Muscle layer of colon (tissue), 2 donors: ENCODE measurements at regions not wholly inside any gene's neighbourhood (a gene's known extent, or its start where the extent isn't known, plus 50 kb on each side); places are given as distances from the start of the nearest gene placed in this dataset.
"Not testable (repeated sequence)": the region's sequence is repeated elsewhere in the genome, so short reads cannot be mapped to it uniquely, and the experiment has no call there.

Source experiments
- H3K27ac ChIP-seq: one replicate; pipeline ENCODE4 v1.7.0; 2013; ENCODE audit warnings: low read depth, mild to moderate bottlenecking, low read length, moderate library complexity
- H3K27me3 ChIP-seq, 2 donors: one replicate each; pipeline ENCODE4 v1.7.0; 2013; ENCODE audit warnings: low read length in 2 of 2, mild to moderate bottlenecking in 2 of 2; ENCODE audit not compliant: insufficient read depth in 2 of 2, control insufficient read depth in 1 of 2
- H3K36me3 ChIP-seq: one replicate; pipeline ENCODE4 v1.7.0; 2013; ENCODE audit warnings: mild to moderate bottlenecking, low read length; ENCODE audit not compliant: insufficient read depth
- H3K4me1 ChIP-seq: one replicate; pipeline ENCODE4 v1.7.0; 2013; ENCODE audit warnings: mild to moderate bottlenecking, low read length; ENCODE audit not compliant: insufficient read depth
- H3K4me3 ChIP-seq, 2 donors: one replicate each; pipeline ENCODE4 v1.7.0; 2013; ENCODE audit warnings: low read length in 2 of 2, low read depth in 1 of 2, mild to moderate bottlenecking in 1 of 2, moderate library complexity in 1 of 2
- H3K9ac ChIP-seq: one replicate; pipeline ENCODE4 v1.7.0; 2013; ENCODE audit warnings: low read length
- H3K9me3 ChIP-seq: one replicate; pipeline ENCODE4 v1.7.0; 2013; ENCODE audit warnings: mild to moderate bottlenecking, low read length
- donor health status: abdominal sarcoma.
- donor health status: Adenocarcinoma of cecum.

DNA sequence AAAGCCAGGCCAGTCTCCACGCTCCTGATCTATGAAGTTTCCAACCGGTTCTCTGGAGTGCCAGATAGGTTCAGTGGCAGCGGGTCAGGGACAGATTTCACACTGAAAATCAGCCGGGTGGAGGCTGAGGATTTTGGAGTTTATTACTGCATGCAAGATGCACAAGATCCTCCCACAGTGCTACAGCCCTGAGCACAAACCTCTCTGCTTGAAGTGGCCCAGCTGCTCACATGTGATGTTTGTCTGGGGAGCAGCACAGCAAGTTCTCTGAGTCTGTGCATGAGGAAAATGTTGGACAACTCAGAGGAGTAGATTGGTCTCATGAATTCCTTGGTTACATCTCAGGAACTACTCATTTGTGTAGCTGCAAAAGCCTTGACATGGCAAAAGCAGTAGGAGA is 1295.1 kb downstream of the RPIA start:
- not testable (repeated sequence) for H3K27me3 ChIP-seq, H3K27ac ChIP-seq, H3K9ac ChIP-seq, H3K9me3 ChIP-seq, H3K36me3 ChIP-seq, H3K4me1 ChIP-seq, H3K4me3 ChIP-seq

DNA sequence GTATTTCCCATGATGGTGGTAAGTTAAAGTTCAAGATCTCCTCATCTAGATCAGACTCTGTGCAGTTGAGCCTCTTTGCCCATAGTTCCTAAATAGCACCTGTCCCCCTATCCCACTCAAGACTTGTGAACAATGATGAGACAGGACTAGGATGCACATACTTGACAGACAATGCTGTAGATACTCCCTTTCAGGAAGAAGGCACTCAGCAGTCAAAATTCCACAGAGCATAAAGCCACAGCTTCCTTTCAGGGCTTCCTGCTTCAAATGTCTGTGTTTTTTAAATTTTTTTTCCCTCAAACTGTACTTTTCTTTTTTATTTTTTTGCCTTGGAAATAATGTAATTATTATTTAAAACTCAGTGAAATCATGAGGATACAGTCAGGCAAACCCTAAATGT is 1305.3 kb downstream of the RPIA start:
- not testable (repeated sequence) for H3K4me3 ChIP-seq, H3K9me3 ChIP-seq, H3K4me1 ChIP-seq, H3K36me3 ChIP-seq, H3K27me3 ChIP-seq, H3K27ac ChIP-seq, H3K9ac ChIP-seq

DNA sequence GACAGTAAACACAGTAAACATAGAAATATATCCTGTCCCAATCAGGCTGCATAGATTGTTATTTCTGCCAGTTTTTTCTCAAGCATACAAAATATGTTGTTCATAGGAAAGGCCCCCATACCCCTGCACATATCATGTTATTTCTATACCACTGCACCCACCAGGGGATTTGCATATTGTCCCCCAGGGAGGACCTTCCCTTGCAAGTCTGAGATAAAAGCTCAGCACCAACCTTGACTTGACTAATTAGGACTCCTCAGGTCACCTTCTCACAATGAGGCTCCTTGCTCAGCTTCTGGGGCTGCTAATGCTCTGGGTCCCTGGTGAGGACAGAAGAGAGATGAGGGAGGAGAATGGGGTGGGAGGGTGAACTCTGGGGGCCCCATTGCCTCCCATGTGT is 1313.1 kb downstream of the RPIA start:
- H3K4me1 ChIP-seq, H3K27ac ChIP-seq, H3K27me3 ChIP-seq, H3K9ac ChIP-seq, H3K36me3 ChIP-seq, H3K4me3 ChIP-seq, H3K9me3 ChIP-seq: not testable (repeated sequence)

DNA sequence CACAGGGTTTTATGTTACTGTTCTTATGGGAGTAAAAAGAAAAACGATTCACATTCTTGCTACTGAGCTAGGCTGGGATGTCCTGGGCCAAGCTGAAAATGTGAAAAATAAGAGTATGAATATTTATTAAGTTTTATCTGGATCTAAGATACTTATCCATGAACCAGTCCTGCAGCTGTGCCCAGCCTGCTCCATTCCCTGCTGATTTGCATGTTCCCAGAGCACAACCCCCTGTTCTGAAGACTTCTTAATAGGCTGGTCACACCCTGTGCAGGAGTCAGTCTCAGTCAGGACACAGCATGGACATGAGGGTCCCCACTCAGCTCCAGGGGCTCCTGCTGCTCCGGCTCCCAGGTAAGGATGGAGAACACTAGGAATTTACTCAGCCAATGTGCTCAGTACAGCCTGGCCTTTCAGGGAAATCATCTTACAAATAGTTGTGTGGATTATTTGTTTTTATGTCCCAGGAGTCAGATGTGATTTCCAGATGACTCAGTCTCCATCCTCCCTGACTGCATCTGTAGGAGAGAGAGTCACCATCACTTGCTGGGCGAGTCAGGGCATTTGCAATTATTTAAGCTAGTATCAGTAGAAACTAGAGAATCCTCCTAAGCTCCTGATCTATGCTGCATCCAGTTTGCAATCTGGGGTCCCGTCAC is 1319.1 kb downstream of the RPIA start:
- H3K4me3 ChIP-seq, H3K4me1 ChIP-seq, H3K27ac ChIP-seq, H3K9ac ChIP-seq, H3K9me3 ChIP-seq, H3K36me3 ChIP-seq, H3K27me3 ChIP-seq: not testable (repeated sequence)

DNA sequence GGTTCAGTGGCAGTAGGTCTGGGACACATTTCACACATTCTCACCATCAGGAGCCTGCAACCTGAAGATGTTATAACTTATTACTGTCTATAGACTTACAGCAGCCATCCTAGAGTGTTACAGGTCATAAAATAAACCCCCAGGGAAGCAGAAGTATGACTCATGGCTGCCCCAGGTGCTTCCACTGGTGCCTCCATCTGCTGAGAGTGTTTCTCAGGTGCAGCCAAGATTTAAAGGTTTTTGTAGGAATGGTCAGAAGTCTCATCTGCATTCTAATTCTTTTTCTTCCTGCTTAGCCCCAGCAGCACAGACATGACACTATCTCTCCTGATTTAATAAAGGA is 1319.6 kb downstream of the RPIA start:
- not testable (repeated sequence) for H3K4me1 ChIP-seq, H3K27me3 ChIP-seq, H3K27ac ChIP-seq, H3K36me3 ChIP-seq, H3K4me3 ChIP-seq, H3K9ac ChIP-seq, H3K9me3 ChIP-seq

DNA sequence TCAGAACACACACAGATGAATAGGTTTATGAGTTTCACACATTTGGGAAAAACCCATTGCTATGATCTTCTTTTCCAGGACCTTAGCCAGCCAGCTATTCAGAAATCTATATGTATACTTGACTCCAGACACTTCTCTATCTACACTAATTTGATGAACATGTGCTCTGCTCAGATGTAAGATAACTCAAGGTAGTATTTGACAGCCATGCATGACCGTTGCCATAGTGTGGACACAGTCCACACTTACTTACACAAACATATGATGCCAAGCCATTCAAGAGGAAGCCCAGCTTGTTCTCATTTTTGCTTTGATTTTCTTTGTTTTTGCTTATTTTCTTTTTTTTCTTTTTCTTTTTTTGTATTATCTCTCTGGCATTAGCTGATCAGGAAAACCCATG is 1328.4 kb downstream of the RPIA start:
- H3K9me3 ChIP-seq, H3K36me3 ChIP-seq, H3K9ac ChIP-seq, H3K27ac ChIP-seq, H3K4me1 ChIP-seq, H3K27me3 ChIP-seq, H3K4me3 ChIP-seq: not testable (repeated sequence)

DNA sequence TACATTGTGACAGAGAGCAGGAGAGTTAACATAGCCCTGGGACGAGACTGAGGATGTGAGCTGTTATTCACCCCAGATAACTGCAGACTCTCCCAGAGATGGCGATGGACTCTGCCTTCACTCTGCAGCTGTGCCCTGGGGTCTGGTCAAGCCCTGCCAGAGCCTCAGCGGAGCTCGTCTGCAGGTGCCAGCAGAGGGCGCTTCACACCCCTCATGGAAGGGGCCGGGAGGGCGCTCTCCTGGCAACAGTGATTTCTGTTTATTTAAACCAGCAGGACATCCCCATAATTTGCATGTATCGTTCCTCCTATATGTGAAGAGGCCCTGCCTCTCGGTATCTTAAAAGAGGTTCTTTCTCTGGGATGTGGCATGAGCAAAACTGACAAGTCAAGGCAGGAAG is 1329.8 kb downstream of the RPIA start:
- not testable (repeated sequence) for H3K36me3 ChIP-seq, H3K27me3 ChIP-seq, H3K27ac ChIP-seq, H3K4me1 ChIP-seq, H3K9me3 ChIP-seq, H3K9ac ChIP-seq, H3K4me3 ChIP-seq

DNA sequence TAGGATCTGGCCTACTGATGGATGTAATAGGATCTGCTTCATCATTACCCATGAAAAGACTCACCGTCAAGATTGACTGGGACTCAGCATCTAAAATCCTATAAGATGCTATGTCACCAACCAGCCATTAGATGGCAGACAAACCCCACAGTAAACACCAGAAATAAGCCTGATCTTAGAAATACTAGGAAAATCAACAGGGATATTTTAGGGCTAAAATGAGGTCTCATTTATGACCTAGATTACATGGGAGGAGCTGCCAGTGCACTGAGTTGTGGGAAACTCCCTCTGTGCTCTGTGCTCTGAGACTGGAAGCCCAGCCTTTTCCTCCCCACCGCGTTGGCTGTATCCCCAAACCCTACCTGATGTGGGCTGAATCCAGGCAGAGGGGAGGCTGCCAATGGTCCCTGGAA is 1335.8 kb downstream of the RPIA start:
- not testable (repeated sequence) for H3K27me3 ChIP-seq, H3K27ac ChIP-seq, H3K4me1 ChIP-seq, H3K9ac ChIP-seq, H3K4me3 ChIP-seq, H3K36me3 ChIP-seq, H3K9me3 ChIP-seq

DNA sequence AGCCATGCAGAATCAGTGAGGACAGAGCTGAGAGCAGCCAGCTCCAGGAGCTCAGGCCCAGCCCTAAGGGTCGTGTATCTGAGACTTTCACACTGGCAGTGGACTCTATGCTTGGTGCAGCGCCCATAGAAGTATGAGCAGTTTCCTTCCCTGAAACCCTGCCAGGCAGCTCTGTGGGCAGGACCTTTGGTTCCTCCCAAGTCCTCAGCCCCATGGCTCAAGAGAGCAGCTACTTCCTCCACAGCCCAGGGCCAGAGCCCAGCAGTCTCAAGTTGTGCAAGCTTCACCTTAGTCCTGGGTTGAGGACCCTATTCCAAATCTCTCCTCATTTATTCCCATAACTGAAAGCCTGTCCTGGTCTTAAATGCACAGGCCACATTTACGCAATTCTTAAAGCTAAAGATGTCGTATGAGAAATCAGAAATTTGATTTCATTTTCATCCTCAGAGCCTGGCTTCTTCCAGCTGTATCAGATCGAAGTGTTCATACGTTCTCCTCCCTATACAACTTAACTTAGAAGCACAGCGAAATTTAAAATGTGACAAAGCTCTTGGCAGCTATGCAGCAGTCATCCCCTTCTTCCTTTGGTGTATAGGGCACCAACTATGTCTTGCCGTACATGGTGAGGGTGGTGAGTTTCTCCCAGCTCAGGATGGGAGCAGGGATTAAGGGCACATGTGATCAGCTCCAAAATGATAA is 1337.1 kb downstream of the RPIA start:
- not testable (repeated sequence) for H3K4me3 ChIP-seq, H3K4me1 ChIP-seq, H3K9me3 ChIP-seq, H3K27me3 ChIP-seq, H3K9ac ChIP-seq, H3K27ac ChIP-seq, H3K36me3 ChIP-seq

DNA sequence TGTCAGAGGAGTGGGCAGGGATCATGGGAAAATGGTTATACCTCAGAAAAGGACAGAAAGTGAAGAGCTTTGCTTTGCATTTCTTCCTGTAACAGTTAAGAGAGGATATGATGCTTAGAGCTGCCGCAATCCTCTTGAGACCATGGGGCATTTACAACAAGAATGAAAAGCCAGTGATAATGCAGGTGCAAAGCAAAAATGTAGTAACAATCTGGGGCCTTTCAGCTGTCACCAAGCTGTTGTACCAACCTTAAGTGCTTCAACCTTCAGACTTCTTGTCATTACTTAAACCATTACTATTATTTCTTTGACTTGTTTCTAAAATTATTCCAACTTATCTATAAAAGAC is 1337.6 kb downstream of the RPIA start:
- H3K4me3 ChIP-seq, H3K4me1 ChIP-seq, H3K9ac ChIP-seq, H3K36me3 ChIP-seq, H3K9me3 ChIP-seq, H3K27ac ChIP-seq, H3K27me3 ChIP-seq: not testable (repeated sequence)

DNA sequence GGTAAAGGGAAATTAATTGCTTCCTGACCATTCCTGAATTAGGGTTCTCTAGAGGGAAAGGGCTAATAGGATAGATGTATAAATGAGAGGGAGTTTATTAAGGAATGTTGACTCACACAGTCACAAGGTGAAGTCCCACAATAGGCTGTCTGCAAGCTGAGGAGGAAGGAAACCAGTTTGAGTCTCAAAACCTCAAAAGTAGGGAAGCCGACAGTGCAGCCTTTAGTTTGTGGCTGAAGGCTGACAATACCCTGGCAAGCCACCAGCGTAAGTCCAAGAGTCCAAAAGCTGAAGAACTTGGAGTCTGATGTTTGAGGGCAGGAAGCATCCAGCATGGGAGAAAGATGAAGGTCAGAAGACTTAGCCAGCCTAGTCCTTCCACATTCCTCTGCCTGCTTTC is 1340.8 kb downstream of the RPIA start:
- not testable (repeated sequence) for H3K4me3 ChIP-seq, H3K9ac ChIP-seq, H3K36me3 ChIP-seq, H3K27me3 ChIP-seq, H3K27ac ChIP-seq, H3K4me1 ChIP-seq, H3K9me3 ChIP-seq

DNA sequence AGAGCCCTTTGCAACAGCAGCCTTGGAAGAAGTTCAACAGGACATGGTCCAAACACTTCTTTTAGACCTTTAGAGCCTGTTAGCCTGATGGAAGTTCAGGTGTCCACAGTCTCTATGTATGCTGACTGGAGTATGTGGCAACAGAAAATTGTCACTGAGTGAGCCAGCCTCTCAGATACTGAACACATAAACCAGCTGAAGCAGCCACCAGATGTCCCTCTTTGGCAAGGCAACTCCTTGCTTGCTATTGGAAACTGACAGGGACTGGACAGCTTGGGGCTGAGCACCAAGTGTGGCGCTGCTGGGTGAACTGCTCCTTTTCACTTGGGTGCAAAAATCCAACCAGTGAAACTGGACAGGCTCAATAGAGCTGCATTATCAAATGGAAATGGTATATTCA is 1344.9 kb downstream of the RPIA start:
- H3K27me3 ChIP-seq, H3K4me3 ChIP-seq, H3K36me3 ChIP-seq, H3K4me1 ChIP-seq, H3K9ac ChIP-seq, H3K27ac ChIP-seq, H3K9me3 ChIP-seq: not testable (repeated sequence)
